ENCODE measurements at regions not wholly inside any gene's neighbourhood (a gene's known extent, or its start where the extent isn't known, plus 50 kb on each side); places are given as distances from the start of the nearest gene placed in this dataset.

DNA sequence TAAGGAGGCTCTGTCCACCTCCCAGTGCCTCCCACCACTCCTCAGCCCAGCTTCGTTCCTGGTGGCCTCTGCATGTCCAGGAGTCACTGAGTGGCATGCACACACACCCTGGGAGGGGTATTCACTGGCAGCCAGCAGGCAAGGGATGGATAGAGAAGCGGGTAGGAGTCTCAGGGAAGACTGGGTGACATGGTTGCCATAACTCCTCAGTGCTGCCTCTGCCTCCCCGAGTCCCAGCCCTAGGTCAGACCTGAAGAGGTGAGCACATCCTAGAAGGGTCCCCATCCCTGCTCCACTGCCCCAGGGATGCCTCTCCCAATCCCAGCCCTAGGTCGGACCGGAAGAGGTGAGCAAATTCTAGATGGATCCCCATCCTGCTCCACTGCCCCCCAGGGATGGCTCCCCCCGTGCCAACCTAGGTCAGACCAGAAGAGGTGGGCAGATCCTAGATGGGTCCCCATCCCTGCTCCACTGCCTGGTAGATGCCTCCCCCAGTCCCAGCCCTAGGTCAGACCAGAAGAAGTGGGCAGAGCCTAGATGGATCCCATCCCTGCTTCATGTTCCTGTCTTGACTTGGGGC lies 197.0 kb downstream of the IRF8 start:
- TF ChIP-seq, protein P1, sequence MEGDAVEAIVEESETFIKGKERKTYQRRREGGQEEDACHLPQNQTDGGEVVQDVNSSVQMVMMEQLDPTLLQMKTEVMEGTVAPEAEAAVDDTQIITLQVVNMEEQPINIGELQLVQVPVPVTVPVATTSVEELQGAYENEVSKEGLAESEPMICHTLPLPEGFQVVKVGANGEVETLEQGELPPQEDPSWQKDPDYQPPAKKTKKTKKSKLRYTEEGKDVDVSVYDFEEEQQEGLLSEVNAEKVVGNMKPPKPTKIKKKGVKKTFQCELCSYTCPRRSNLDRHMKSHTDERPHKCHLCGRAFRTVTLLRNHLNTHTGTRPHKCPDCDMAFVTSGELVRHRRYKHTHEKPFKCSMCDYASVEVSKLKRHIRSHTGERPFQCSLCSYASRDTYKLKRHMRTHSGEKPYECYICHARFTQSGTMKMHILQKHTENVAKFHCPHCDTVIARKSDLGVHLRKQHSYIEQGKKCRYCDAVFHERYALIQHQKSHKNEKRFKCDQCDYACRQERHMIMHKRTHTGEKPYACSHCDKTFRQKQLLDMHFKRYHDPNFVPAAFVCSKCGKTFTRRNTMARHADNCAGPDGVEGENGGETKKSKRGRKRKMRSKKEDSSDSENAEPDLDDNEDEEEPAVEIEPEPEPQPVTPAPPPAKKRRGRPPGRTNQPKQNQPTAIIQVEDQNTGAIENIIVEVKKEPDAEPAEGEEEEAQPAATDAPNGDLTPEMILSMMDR (conservative IDR thresholded peaks at IDR 0.05 in 1 of 2, IDR thresholded peaks at IDR 0.05 in 1 of 2; ENCODE audit: extremely low read depth in 1 of 2, insufficient read depth in 1 of 2, low read depth in 1 of 2, low read length in 2 of 2): no peak
- TF ChIP-seq EZH2 (IDR thresholded peaks at IDR 0.05; ENCODE audit: borderline replicate concordance, low read length): no peak
